HG02840 (cell line): ENCODE measurements at regions not wholly inside any gene's neighbourhood (a gene's known extent, or its start where the extent isn't known, plus 50 kb on each side); places are given as distances from the start of the nearest gene placed in this dataset.
"Not testable (repeated sequence)": the region's sequence is repeated elsewhere in the genome, so short reads cannot be mapped to it uniquely, and the experiment has no call there.

Source experiments
- ATAC-seq: cut with Tn5 transposase; IDR thresholded peaks from one replicate; pipeline ENCODE4 v1.9.1; 2021; ENCODE audit warnings: mild to moderate bottlenecking, moderate library complexity, moderate number of reproducible peaks; ENCODE audit not compliant: unreplicated experiment, low FRiP score

DNA sequence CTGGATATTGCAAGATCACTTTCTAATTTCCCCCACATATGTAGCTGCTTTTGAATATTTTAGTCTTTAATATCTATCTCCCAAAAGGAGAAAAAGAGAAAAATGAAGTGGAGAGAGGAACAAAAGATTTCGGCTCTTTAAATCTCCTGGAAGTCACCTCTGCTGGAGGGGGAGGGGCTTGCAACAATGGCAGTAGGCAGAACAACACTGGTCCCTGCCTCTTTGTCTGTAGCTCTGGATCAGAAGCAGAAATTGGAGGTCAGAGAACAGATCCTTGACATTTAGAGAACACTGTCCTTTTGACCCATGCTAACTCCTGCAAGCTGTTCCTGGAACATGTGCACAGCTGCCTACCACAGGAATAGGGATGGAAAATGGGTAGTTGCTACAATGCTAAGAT is 86.7 kb upstream of the GPR12 start:
- ATAC-seq = no peak

DNA sequence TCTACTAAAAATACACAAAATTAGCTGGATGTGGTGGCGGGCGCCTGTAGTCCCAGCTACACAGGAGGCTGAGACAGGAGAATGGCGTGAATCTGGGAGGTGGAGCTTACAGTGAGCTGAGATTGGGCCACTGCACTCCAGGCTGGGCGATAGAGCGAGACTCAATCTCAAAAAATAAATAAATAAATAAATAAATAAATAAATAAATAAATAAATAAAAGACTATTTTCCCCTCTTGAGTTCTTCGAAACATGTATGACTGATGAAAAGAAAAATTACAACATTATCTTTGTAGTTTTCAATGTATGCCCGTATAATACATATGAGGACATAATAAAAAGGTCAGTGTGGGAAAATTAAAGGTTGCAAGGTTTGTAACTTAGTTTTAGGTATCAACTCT is 84.5 kb upstream of the GPR12 start:
- ATAC-seq = not testable (repeated sequence)

DNA sequence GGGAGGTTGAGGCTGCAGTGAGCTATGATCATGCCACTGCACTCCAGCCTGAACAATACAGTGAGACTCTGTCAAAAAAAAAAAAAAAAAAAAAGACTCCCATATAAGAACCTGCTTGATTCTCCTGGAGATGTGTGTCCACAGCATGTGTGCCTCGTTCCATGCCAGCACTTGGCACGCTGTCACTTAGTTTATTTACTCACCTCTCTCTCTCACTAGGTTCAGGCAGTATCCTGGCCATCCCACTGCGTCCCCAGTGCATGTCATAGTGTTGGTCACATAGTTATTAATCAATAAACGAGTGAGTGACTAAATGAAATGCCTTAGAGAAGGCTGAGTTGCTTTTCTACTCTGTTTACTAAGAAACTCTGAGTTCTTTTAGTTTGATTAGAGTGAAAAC is 79.1 kb upstream of the GPR12 start:
- no peak for ATAC-seq

DNA sequence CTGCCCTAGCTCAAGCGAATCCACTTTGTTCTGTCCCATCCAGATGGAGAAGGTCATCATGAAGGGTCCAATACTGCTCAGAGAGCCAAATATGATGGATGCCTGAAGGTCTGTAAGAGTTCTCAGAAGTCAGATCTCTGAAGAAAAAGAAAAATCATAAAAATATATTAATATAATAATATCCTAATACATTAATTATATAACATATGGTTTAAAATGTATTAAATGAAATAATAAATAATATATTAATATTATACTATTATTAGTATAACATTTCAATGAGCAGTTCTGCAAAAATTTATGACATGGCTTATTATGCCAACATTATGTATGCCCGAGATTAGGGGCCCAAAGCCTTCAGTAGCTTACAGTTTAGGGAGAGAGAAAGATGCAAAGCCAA is 78.2 kb upstream of the GPR12 start:
- no peak for ATAC-seq

DNA sequence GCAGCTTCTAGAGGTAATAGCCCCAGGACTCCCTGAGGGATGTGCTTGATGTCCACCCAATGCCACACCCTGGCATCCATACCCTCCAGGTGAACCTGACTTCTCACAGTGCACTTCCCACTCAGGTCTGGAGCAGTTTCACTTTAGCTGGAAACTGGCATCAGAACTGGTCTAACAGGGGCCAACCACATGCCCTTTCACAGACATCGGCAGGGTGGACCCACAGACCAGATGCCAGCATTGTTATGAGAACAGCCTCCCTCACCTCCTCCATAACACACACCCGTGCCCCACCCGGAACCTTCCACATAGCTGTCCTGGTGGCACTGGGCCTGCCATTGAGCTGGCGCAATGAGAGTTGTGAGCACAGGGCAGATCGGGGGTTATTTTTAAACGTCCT is 77.4 kb upstream of the GPR12 start:
- no peak for ATAC-seq

DNA sequence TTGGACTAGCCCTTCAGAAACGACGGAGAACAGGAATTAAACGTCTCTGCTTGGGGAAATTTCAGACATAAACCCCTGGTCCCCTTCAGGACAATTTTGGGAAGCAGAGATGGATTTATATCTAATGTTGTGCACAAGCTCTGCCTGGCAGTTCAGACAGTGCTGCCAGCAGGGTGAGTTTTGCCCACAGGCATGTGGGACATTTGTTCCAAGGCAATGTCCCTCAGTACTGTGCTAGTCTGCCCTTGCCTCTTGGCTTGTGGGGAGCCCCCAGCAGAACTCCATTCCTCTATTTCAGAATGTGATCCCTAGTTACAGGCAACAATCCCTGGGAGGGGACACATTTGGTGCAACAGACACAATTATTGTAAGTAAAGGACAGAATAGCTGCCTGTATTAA is 76.5 kb upstream of the GPR12 start:
- no peak for ATAC-seq

DNA sequence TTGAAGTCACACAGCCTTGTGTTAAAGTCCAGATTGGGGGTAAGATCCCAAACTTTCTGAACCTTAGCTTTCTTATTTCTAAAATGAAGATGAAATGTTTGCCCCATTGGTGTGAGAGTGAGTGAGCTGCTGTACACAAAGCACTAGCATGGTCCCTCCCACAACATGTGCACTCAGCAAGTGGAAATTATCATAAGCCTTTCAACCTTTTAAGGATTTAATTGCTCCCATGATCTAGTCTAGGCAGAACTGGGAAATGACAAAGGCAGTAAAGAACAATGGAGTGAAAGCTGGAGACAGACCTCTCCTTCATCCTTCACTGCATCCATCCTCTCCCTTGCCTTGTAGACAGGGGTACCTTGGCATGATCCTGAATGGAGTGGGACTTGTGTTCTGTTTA is 76.0 kb upstream of the GPR12 start:
- no peak for ATAC-seq

DNA sequence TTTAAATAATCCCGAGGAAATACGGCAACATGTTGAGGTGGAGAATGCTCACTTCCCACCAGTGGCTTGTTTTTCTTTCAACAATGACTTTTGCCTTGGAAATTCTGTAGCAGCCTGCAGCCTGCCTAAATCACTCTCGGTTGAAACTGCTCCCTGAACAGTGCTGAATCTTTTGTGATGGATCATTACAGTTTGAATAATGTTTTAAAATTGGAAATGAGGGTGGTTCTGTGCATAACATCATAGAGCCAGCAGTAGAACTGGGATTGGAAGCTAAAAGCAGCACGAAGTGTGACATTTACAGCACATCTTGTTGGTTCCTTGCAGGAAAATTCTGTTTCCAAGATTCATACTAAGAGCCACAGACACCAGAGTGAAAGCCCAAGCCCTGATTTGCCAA is 74.1 kb upstream of the GPR12 start:
- ATAC-seq = no peak

DNA sequence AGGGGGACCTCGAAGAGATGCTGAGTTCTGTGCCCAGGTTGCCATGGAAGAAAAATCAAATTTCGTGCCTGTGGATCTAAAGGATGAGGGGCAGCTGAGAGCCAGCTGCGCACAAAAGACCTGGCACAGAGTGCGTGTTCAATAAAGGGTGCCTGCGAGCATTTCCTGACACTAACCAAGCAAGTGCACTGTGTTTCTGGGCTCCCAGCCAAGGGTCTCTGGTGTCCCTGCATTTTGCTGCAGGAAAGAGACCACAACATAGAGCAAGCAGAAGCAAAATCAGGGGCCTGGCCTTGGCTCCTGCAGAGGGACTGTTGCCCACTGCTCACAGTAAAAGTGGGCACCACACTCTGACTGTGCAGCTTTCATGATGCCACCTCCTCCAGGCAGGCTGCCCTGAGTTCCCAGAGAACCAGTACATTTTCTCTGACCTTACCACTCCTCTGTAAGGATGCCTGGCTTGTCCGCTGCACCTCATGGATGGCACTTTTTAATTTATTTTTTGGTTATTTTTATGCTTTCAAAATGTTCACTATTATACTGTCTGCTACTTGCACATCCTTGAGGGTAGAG is 70.8 kb upstream of the GPR12 start:
- no peak for ATAC-seq

DNA sequence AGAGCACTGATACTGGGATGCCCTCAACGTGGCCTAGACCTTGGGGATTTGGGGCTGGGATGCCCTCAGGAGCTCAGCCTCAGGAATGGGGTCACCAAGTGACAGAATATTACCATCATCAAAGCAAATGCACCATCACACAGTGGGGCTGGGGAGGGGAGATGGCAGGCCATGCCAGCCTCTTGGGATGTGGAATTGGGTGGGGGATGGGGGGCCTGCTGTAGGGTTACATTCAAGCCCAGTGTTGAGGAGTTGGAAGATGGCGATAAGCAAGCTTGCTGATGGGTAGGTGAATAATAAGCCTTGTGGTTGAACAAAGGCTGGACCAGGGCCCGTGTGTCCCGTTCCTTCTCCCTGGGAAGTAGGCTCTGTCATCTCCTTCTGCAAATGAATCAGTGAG is 69.1 kb upstream of the GPR12 start:
- no peak for ATAC-seq

DNA sequence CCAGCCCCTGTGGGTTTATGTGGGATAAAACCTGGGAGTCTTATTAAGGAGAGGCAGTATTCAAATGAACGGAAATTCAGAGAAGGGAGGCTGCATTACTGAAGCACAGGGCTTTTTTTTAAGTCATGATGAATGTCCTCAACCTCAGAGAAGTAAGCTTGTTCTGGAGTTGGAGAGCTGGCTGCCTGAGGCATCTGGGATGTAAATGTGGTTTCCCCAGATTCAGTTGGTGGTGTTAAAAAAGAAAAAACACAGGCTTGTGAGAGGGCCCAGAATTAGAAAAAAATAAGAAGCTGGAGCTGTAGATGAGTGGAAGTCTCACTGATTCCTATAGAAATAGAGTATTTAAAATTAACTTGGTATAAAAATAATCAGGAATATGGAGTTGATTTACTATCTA is 64.0 kb upstream of the GPR12 start:
- no peak for ATAC-seq

DNA sequence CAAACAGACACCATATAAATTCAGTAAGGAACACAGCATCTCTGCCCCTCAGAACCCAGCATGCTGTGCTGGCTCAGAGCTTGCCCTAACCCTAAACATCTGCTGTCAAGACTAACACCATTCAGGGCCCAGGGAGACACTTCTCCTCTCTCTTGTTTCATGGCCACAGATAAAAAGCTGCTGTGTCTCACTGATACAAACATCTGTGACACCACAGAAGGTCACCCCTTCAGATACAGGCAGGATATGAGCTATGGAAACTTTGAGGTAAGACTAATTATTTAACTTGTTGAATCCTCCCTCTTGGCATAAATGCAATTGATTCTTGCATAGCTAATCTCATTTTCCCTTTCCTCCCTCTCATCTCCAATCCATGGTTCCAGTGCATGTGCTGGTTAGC is 61.6 kb upstream of the GPR12 start:
- ATAC-seq = no peak

DNA sequence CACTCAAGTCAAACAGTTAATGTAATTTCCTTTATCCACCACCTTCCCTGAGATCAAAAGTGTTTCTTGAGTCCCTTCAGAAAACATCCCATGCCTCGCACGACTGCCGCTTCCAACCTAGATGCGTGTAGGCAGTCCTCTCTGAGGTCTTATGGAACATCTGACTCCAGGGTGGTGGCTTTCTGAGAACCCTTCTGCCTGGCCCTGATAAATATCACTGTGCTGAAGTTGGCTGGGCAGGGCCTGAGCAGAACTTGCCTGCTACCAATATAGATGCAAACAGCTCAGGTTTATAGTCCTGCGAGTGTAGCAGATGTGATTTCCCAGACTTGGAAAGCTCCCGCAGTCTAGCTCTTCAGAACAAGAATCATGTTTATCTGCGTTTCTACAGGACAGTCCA is 61.1 kb upstream of the GPR12 start:
- no peak for ATAC-seq

DNA sequence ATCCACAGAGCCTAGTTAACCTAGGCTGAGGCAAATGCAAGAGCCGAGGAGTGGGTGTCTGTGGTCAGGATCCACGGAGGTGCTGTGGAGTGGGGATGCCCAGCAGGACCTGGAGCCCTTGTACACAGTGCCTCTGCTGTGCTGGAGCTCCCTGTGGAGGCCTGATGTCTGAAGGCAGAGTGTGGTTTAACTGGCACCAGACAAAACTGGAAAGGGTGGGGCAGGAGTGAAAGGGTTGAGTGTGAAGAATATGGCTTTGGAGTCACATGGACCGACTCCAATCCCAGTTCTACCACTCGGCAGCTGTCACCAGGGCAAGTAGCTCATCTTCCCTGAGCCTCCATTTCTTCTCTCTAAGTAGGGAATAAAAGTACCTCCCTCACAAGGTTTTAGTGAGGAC is 60.3 kb upstream of the GPR12 start:
- no peak for ATAC-seq

DNA sequence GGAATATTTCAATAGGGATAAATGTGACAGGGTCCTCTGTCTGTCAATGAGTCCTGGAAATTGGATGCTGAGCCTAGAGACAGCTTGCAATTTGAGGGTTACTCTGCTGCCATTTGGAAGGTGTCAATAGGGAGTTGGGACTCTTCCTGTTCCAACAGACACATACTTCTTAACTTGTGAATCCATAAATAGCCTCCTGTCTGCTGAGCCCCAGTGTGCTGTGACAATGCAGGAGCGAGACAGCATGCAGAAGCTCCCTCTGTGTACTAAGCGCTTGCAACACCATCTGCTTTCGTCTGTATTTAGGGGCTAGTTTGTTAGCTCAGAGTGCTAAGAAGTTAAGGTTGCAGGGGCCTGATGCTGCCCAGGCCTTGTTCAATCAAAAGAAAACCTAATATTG is 58.5 kb upstream of the GPR12 start:
- ATAC-seq = no peak

DNA sequence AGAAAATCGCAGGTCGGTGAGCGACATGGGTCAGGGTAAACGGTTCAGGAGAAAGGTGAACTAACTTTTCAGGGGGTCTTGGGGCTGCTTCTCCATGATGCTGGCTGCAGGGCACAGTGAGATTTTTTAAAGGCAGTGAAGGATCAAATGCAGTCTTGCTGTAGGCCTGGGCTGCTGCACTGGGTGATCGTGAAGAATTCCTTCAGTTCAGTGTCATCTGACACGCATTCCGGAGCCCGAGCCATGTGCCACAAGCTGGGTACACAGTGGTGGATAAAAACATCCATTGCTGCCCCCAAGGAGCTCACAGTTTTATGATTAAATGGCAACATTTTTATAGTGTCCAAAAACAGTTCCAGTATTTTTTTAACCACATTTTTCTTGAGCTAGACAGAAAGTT is 56.3 kb upstream of the GPR12 start:
- no peak for ATAC-seq

DNA sequence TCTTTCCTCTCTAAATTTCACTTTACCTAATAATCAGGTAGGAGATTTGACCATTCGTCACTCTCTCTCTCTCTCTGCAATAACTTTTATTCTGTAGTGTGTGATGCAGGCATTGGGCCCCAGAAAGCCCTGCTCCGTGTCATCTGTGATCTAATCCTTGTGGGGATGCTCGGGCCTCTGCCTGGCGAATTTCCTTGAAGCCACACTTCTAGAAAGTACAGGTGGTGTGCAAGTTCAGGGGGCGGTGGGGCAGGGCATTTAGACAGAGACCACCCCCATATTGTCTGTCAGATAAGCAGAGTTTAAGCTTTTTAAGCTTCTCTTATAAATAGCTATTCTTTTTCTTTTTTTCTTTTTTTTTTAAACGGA is 53.4 kb upstream of the GPR12 start:
- no peak for ATAC-seq

DNA sequence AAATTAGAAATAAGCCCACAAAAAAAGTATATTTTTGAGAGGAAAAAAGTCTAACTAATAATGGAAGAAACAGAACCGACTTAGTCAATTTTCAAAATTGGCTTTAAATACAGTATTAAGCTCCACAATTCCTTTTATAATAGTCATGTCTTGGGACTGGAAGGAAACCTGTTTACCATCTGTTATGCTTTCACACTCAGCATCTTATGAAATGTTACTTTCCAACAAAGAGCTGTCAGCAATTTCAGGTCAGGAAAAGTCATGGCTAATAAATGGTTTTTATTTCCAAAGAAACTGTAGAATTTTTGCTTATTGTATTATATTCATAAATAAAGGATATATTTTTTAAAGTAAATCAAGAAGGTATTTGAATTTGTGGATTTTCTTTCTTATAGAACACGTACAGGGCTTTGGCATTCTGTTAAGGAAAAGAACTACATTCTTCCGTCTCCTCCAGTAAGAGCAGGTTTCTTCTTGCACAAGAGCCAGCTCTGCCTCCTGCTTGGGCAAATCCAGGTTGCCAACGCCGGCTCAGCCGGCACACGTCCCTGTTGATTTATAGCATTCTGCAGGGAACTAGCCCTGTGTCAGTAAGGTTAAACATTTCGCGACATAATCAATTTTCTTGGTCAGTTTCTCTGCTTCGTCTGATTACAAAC is 52.9 kb upstream of the GPR12 start:
- ATAC-seq = no peak

DNA sequence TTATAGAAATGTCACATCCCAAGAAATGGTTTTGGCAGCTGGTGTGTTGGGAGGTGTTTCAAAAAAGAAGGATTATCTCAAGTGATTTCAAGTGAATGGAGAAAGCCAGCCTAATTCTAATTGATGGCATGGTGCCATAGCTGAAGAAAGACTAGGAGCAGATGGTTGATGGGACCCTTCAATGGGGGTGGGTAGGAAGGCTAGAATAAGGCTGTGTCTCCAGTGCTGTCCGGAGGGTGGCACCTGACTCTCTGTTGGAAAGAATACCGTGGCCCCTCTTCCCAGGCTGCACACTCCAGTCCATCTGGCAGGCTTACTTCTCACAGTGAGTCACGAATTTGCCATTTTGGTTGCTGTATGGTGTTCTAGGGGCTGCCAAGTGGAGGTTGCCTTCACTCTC is 51.0 kb upstream of the GPR12 start:
- ATAC-seq = no peak
